GM23338 (cell line): ENCODE measurements at regions not wholly inside any gene's neighbourhood (a gene's known extent, or its start where the extent isn't known, plus 50 kb on each side); places are given as distances from the start of the nearest gene placed in this dataset.

Experiments
- EZH2phosphoT487 ChIP-seq: fragments of 200-600 bp; sonication (generic); IDR thresholded peaks from one replicate; pipeline ENCODE4 v1.8.1; 2018; ENCODE audit warnings: antibody characterized with exemption; ENCODE audit not compliant: unreplicated experiment
- POLR2AphosphoS5 ChIP-seq: IDR thresholded peaks from 2 replicates; pipeline ENCODE4 v1.6.1; 2016; ENCODE audit warnings: antibody characterized with exemption, low read depth
- TF ChIP-seq, protein P1 (sequence below), 2 experiments: fragments of 200-600 bp in 1 of 2; sonication (generic) in 1 of 2; conservative IDR thresholded peaks; 2 replicates each; pipeline versions ENCODE4 v1.5.1 to v1.6.1; 2016 to 2017; ENCODE audit warnings: antibody characterized with exemption in 2 of 2, low read depth in 2 of 2, mild to moderate bottlenecking in 2 of 2, moderate library complexity in 1 of 2

DNA sequence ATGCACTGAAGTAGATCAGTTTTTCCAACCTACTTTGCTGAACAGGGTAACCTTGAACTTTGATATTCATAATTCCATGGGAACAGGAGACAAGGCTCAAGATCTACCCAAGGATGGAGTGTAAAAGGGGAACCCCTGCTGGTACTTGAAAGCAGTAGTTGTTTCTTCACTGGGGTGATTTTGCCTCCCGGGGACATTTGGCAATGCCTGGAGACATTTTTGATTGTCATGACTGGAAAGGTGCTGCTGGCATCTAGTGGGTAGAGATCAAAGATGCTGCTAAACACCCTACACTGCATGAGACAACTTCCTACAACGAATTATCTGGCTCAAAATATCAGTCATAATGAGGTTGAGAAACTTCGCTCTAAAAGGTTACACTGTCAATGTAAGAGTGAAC is 214.8 kb upstream of the CTBP2 start:
- TF ChIP-seq, protein P1, sequence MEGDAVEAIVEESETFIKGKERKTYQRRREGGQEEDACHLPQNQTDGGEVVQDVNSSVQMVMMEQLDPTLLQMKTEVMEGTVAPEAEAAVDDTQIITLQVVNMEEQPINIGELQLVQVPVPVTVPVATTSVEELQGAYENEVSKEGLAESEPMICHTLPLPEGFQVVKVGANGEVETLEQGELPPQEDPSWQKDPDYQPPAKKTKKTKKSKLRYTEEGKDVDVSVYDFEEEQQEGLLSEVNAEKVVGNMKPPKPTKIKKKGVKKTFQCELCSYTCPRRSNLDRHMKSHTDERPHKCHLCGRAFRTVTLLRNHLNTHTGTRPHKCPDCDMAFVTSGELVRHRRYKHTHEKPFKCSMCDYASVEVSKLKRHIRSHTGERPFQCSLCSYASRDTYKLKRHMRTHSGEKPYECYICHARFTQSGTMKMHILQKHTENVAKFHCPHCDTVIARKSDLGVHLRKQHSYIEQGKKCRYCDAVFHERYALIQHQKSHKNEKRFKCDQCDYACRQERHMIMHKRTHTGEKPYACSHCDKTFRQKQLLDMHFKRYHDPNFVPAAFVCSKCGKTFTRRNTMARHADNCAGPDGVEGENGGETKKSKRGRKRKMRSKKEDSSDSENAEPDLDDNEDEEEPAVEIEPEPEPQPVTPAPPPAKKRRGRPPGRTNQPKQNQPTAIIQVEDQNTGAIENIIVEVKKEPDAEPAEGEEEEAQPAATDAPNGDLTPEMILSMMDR (conservative IDR thresholded peaks at IDR 0.05; ENCODE audit: low read depth in 2 of 2) = peak in 1 of 2 experiments; percentile 32; a peak in 1 of 4 replicates
- TF ChIP-seq EZH2phosphoT487 (no peak), POLR2AphosphoS5 (no peak)
